Peyer's patch (tissue), 4 donors: ENCODE measurements at regions not wholly inside any gene's neighbourhood (a gene's known extent, or its start where the extent isn't known, plus 50 kb on each side); places are given as distances from the start of the nearest gene placed in this dataset.

Experiments
- POLR2A ChIP-seq, 2 donors: fragments of 450-650 bp; IDR thresholded peaks; one replicate each; pipeline ENCODE4 v1.5.1; 2017; ENCODE audit warnings: antibody characterized with exemption in 2 of 2, mild to moderate bottlenecking in 2 of 2, moderate library complexity in 2 of 2
- TF ChIP-seq, protein P1 (sequence below), 6 experiments: fragments of 450-650 bp in 4 of 6; fragments of 200-600 bp in 2 of 6; sonication (generic) in 1 of 6; IDR thresholded peaks; one replicate each; pipeline ENCODE4 v1.5.1; 2017 to 2019; ENCODE audit warnings: antibody characterized with exemption in 6 of 6, mild to moderate bottlenecking in 3 of 6, moderate library complexity in 1 of 6

DNA sequence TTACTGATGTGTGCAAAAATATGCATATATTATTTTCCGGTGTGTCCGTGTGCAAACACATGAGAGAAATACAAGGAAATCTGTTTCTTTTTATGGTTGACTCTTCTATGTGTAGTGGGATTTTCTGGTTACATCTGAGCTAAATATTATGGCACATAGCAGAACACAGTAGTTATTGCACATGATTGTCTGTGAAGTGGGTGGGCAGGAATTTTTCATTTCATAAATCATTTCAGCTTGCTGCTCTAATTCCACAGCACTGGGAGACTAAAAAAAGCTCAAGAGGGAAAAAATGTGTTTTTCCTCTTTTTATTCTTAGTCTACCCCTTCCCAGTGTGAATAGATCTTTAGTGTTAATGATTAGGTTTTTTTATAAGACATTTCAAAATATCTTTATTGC, 197.9 kb downstream of the MBL2 start:
- TF ChIP-seq, protein P1, sequence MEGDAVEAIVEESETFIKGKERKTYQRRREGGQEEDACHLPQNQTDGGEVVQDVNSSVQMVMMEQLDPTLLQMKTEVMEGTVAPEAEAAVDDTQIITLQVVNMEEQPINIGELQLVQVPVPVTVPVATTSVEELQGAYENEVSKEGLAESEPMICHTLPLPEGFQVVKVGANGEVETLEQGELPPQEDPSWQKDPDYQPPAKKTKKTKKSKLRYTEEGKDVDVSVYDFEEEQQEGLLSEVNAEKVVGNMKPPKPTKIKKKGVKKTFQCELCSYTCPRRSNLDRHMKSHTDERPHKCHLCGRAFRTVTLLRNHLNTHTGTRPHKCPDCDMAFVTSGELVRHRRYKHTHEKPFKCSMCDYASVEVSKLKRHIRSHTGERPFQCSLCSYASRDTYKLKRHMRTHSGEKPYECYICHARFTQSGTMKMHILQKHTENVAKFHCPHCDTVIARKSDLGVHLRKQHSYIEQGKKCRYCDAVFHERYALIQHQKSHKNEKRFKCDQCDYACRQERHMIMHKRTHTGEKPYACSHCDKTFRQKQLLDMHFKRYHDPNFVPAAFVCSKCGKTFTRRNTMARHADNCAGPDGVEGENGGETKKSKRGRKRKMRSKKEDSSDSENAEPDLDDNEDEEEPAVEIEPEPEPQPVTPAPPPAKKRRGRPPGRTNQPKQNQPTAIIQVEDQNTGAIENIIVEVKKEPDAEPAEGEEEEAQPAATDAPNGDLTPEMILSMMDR (IDR thresholded peaks at IDR 0.05), result no peak
- TF ChIP-seq POLR2A (IDR thresholded peaks at IDR 0.05), result no peak
